KMS-11 (cell line): ENCODE measurements at regions not wholly inside any gene's neighbourhood (a gene's known extent, or its start where the extent isn't known, plus 50 kb on each side); places are given as distances from the start of the nearest gene placed in this dataset.

Experiments used
- H2AFZ ChIP-seq: fragments of 200-600 bp; sonication (generic); 2 replicates; pipeline ENCODE4 v1.6.1; 2016; ENCODE audit warnings: antibody characterized with exemption, mixed run types, low read depth
- H3K27ac ChIP-seq: fragments of 200-600 bp; sonication (generic); 2 replicates; pipeline ENCODE4 v1.6.1; 2016; ENCODE audit warnings: mild to moderate bottlenecking, mixed run types
- H3K27me3 ChIP-seq: fragments of 200-600 bp; sonication (generic); 2 replicates; pipeline ENCODE4 v1.6.1; 2017; ENCODE audit warnings: mild to moderate bottlenecking, low read depth, mixed run types, moderate library complexity; ENCODE audit not compliant: insufficient read depth
- H3K36me3 ChIP-seq: fragments of 200-600 bp; sonication (generic); 2 replicates; pipeline ENCODE4 v1.6.1; 2017; ENCODE audit warnings: mild to moderate bottlenecking, mixed run types; ENCODE audit not compliant: insufficient read depth
- H3K4me1 ChIP-seq: fragments of 200-600 bp; sonication (generic); 2 replicates; pipeline ENCODE4 v1.6.1; 2016; ENCODE audit warnings: mild to moderate bottlenecking, low read depth, mixed run types; ENCODE audit not compliant: poor library complexity, severe bottlenecking
- H3K4me2 ChIP-seq: fragments of 200-600 bp; sonication (generic); 2 replicates; pipeline ENCODE4 v1.7.0; 2016; ENCODE audit warnings: mild to moderate bottlenecking, mixed run types
- H3K4me3 ChIP-seq: fragments of 200-600 bp; sonication (generic); IDR thresholded peaks from 2 replicates; pipeline ENCODE4 v1.6.1; 2017; ENCODE audit warnings: low read depth, low read length, mixed read lengths; ENCODE audit not compliant: insufficient read depth
- H3K79me2 ChIP-seq: fragments of 200-600 bp; sonication (generic); 2 replicates; pipeline ENCODE4 v1.6.1; 2016; ENCODE audit warnings: low read depth, mixed run types; ENCODE audit not compliant: insufficient read depth
- H3K9ac ChIP-seq: fragments of 200-600 bp; sonication (generic); 2 replicates; pipeline ENCODE4 v1.6.1; 2016; ENCODE audit warnings: mild to moderate bottlenecking, mixed run types
- H4K20me1 ChIP-seq: fragments of 200-600 bp; sonication (generic); 2 replicates; pipeline ENCODE4 v1.6.1; 2016; ENCODE audit warnings: mild to moderate bottlenecking, mixed run types; ENCODE audit not compliant: insufficient read depth
- TF ChIP-seq, protein P1 (sequence below): fragments of 200-600 bp; sonication (generic); conservative IDR thresholded peaks from 2 replicates; pipeline ENCODE4 v1.6.1; 2017; ENCODE audit warnings: low read depth, mild to moderate bottlenecking, antibody characterized with exemption, low read length, moderate library complexity, mixed read lengths

- H3K79me2 ChIP-seq = no peaks in the 10 kb centered on the region
- no peaks in the 10 kb centered on the region for H3K4me1 ChIP-seq
- H3K4me2 ChIP-seq = no peak overlapping the region
Observed at GRCh38 chr2:22883054-22883453, 501.9 kb upstream of the KLHL29 start.

DNA sequence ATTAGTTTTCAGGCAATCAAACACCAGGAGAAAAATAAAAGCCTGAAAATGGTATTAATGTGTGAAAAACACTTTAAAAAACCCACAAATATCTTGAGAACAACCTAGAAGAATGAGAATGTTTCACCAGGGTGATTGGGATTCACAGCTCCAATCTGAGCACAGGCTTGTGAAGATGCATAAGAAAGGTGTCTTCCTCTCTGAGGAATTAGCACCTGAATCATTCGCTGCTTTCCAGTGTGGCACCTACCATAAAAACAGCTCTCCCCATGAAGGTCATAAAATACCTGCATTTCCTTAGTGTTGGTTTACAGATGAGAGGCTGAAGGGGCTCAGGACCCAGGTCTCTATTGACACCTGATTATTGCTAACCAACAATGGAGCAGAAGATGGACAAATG, 499.7 kb upstream of the KLHL29 start:
- no peaks in the 10 kb centered on the region for H3K36me3 ChIP-seq
- no peaks in the 10 kb centered on the region for H3K27me3 ChIP-seq
- no peak overlapping the region for H3K4me3 ChIP-seq
- H3K4me1 ChIP-seq = no peaks in the 10 kb centered on the region
- H3K27ac ChIP-seq = no peak overlapping the region
- H3K4me2 ChIP-seq = no peak overlapping the region
- H3K79me2 ChIP-seq = no peaks in the 10 kb centered on the region
- TF ChIP-seq, protein P1, sequence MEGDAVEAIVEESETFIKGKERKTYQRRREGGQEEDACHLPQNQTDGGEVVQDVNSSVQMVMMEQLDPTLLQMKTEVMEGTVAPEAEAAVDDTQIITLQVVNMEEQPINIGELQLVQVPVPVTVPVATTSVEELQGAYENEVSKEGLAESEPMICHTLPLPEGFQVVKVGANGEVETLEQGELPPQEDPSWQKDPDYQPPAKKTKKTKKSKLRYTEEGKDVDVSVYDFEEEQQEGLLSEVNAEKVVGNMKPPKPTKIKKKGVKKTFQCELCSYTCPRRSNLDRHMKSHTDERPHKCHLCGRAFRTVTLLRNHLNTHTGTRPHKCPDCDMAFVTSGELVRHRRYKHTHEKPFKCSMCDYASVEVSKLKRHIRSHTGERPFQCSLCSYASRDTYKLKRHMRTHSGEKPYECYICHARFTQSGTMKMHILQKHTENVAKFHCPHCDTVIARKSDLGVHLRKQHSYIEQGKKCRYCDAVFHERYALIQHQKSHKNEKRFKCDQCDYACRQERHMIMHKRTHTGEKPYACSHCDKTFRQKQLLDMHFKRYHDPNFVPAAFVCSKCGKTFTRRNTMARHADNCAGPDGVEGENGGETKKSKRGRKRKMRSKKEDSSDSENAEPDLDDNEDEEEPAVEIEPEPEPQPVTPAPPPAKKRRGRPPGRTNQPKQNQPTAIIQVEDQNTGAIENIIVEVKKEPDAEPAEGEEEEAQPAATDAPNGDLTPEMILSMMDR = no peak
- no peak overlapping the region for H3K9ac ChIP-seq
- H2AFZ ChIP-seq = no peak overlapping the region
- no peaks in the 10 kb centered on the region for H4K20me1 ChIP-seq

More at GRCh38 chr2:22883054-22883453, 501.9 kb upstream of the KLHL29 start:
- no peak overlapping the region for H3K4me3 ChIP-seq
- H3K36me3 ChIP-seq = no peaks in the 10 kb centered on the region
- H3K27ac ChIP-seq = no peak overlapping the region
- H3K9ac ChIP-seq = no peak overlapping the region
- H4K20me1 ChIP-seq = no peaks in the 10 kb centered on the region
- no peak overlapping the region for H2AFZ ChIP-seq
- no peaks in the 10 kb centered on the region for H3K27me3 ChIP-seq
- TF ChIP-seq, protein P1 = no peak

DNA sequence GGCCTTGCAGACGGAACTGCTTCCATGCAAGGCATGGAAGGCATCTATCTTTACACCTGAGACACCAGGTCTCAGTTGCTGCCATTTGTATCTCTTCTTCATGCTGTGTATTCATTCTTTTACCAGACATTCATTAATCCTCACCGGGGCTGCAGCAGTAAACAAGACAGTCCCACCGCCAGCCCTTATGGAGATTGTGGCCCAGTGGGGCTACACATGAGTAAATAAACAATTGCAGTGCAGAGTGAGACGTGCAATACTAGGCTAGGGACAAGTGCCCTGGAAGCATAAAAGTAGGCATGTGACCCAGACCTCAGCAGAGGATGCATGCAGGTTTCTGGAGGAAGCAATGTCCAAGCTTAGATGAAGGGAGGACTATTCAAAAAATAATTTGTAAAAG, 497.6 kb upstream of the KLHL29 start:
- Histone ChIP-seq H4K20me1 (no peaks in the 10 kb centered on the region), H3K27me3 (no peaks in the 10 kb centered on the region), H3K9ac (no peak overlapping the region), H3K4me1 (no peaks in the 10 kb centered on the region), H3K36me3 (no peaks in the 10 kb centered on the region), H3K4me3 (no peak overlapping the region), H3K79me2 (no peaks in the 10 kb centered on the region), H3K27ac (no peak overlapping the region), H3K4me2 (no peak overlapping the region), H2AFZ (no peak overlapping the region)
- TF ChIP-seq, protein P1 = no peak

DNA sequence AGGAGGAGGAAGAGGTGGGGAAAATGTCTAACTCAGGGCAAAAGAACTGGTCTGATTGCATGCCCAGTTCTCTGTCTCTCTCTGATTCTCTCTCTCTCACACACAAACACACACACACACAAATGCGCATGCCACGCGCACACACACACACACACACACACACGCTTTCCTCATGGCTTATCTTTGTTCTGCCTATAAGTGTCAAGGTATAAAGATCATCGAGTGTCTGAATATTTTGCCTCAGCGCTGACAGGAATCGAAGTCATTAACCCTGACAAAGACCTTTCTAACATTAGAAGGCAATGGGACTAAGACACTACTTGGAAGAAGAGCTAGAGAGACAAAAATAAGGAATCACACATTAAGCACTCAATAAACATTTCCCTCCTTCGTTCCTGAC, 497.1 kb upstream of the KLHL29 start:
- Histone ChIP-seq H3K79me2 (no peaks in the 10 kb centered on the region), H3K4me3 (no peak overlapping the region), H3K27ac (no peak overlapping the region), H4K20me1 (no peaks in the 10 kb centered on the region), H3K36me3 (no peaks in the 10 kb centered on the region), H3K4me2 (no peak overlapping the region), H2AFZ (no peak overlapping the region), H3K27me3 (no peaks in the 10 kb centered on the region), H3K4me1 (no peaks in the 10 kb centered on the region), H3K9ac (no peak overlapping the region)
- TF ChIP-seq, protein P1 = no peak
